ENCODE measurements at regions not wholly inside any gene's neighbourhood (a gene's known extent, or its start where the extent isn't known, plus 50 kb on each side); places are given as distances from the start of the nearest gene placed in this dataset.

GRCh38 chr4:100849319-100849718, 331.5 kb upstream of the EMCN start:
- no peaks in the 10 kb centered on the region for H3K27me3 Mint-ChIP-seq (ENCODE audit: low read depth, poor library complexity)
- no peak overlapping the region for H3K27ac Mint-ChIP-seq
- H3K4me1 Mint-ChIP-seq: no peaks in the 10 kb centered on the region
- H3K36me3 Mint-ChIP-seq (ENCODE audit: low read depth): no peaks in the 10 kb centered on the region
- H3K4me3 Mint-ChIP-seq: no peak overlapping the region
- no peak for DNase-seq
- no peak for TF ChIP-seq CTCF (IDR thresholded peaks at IDR 0.05)
- H3K9me3 Mint-ChIP-seq: no peaks in the 10 kb centered on the region

GRCh38 chr4:100848841-100849240, 331.0 kb upstream of the EMCN start:
- no peaks in the 10 kb centered on the region for H3K36me3 Mint-ChIP-seq (ENCODE audit: low read depth)
- no peaks in the 10 kb centered on the region for H3K27me3 Mint-ChIP-seq (ENCODE audit: low read depth, poor library complexity)
- TF ChIP-seq CTCF (IDR thresholded peaks at IDR 0.05): no peak
- H3K9me3 Mint-ChIP-seq: no peaks in the 10 kb centered on the region
- H3K4me3 Mint-ChIP-seq: no peak overlapping the region
- H3K4me1 Mint-ChIP-seq: no peaks in the 10 kb centered on the region
- no peak overlapping the region for H3K27ac Mint-ChIP-seq
- DNase-seq: no peak

- Mint-ChIP-seq H3K4me3 (no peak overlapping the region), H3K27me3 (ENCODE audit: low read depth, poor library complexity) (no peaks in the 10 kb centered on the region), H3K9me3 (no peaks in the 10 kb centered on the region), H3K36me3 (ENCODE audit: low read depth) (no peaks in the 10 kb centered on the region), H3K4me1 (no peaks in the 10 kb centered on the region), H3K27ac (no peak overlapping the region)
- no peak for DNase-seq
- TF ChIP-seq CTCF (IDR thresholded peaks at IDR 0.05): no peak
These were observed 326.1 kb upstream of the EMCN start for GRCh38 chr4:100843910-100844309.

- no peak overlapping the region for H3K27ac Mint-ChIP-seq
- H3K4me3 Mint-ChIP-seq: no peak overlapping the region
- no peak for TF ChIP-seq CTCF (IDR thresholded peaks at IDR 0.05)
- no peaks in the 10 kb centered on the region for H3K36me3 Mint-ChIP-seq (ENCODE audit: low read depth)
- DNase-seq: no peak
- no peaks in the 10 kb centered on the region for H3K4me1 Mint-ChIP-seq
- no peaks in the 10 kb centered on the region for H3K9me3 Mint-ChIP-seq
- no peaks in the 10 kb centered on the region for H3K27me3 Mint-ChIP-seq (ENCODE audit: low read depth, poor library complexity)
These were observed 325.0 kb upstream of the EMCN start for GRCh38 chr4:100842856-100843255.

- no peak overlapping the region for H3K27ac Mint-ChIP-seq
- H3K27me3 Mint-ChIP-seq (ENCODE audit: low read depth, poor library complexity): no peaks in the 10 kb centered on the region
- TF ChIP-seq CTCF (IDR thresholded peaks at IDR 0.05): no peak
- no peak overlapping the region for H3K4me3 Mint-ChIP-seq
- H3K9me3 Mint-ChIP-seq: no peaks in the 10 kb centered on the region
- no peak for DNase-seq
- no peaks in the 10 kb centered on the region for H3K36me3 Mint-ChIP-seq (ENCODE audit: low read depth)
- H3K4me1 Mint-ChIP-seq: no peaks in the 10 kb centered on the region
These were observed 324.1 kb upstream of the EMCN start for GRCh38 chr4:100841911-100842310.

GRCh38 chr4:100839712-100840111, 321.9 kb upstream of the EMCN start:
- TF ChIP-seq CTCF (IDR thresholded peaks at IDR 0.05): no peak
- H3K27ac Mint-ChIP-seq: no peak overlapping the region
- H3K4me3 Mint-ChIP-seq: no peak overlapping the region
- no peaks in the 10 kb centered on the region for H3K4me1 Mint-ChIP-seq
- H3K36me3 Mint-ChIP-seq (ENCODE audit: low read depth): no peaks in the 10 kb centered on the region
- H3K9me3 Mint-ChIP-seq: no peaks in the 10 kb centered on the region
- DNase-seq: no peak
- no peaks in the 10 kb centered on the region for H3K27me3 Mint-ChIP-seq (ENCODE audit: low read depth, poor library complexity)

All from nephron progenitor cell (in vitro differentiated cells).